HUDEP-2 (cell line): ENCODE measurements at regions not wholly inside any gene's neighbourhood (a gene's known extent, or its start where the extent isn't known, plus 50 kb on each side); places are given as distances from the start of the nearest gene placed in this dataset.

ENCODE experiments used
- DNase-seq, 76 experiments: peaks; one replicate each; lab custom pipeline; 2025; ENCODE audit not compliant: unreplicated experiment in 76 of 76; lab: John Stamatoyannopoulos, UW

GRCh38 chr16:74045513-74045912, 251.1 kb upstream of the PSMD7 start:
- no peak for DNase-seq

GRCh38 chr16:74035816-74036215, 260.8 kb upstream of the PSMD7 start:
- DNase-seq: peak in 6 of 76 experiments; percentile 1 to 21 (median 6)

DNA sequence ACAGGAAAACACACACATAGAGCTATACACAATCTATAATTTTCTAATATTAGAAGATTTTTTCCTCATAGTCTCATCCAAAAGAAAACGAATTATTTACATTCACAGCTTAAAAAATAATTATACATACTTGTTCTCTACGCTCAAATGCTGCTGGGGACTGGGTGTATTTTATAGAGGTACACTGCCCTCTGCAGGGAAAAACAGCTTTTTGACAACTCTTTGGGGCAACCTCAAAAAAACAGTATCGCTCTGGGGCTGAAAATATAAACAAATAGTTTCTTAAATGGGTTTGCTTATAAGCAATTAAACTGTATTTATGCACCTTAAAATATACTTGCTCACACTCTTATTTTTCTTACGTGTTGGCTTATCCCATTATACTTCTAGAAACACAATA, 261.8 kb upstream of the PSMD7 start:
- DNase-seq: no peak

DNA sequence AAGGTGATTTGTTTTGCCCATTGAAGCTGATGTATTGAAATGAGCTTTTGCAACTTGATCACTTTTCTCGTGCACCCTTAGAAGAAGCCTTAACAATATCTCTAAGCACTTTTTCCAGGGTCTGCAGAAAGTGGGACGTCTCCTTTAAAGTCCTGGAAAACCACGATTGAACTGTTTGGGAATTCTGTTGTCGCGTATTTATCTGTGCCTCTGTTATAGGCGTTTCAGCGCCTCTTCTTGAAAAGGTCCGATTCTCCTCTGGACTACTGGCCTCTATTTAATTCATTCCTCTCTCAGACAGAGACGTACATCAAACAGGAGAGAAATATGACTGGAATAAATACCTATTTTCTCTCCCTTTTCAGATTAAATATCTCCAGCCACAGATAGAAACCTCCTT, 262.4 kb upstream of the PSMD7 start:
- no peak for DNase-seq

- no peak for DNase-seq
Measured at GRCh38 chr16:74033441-74033995, 263.1 kb upstream of the PSMD7 start.

DNA sequence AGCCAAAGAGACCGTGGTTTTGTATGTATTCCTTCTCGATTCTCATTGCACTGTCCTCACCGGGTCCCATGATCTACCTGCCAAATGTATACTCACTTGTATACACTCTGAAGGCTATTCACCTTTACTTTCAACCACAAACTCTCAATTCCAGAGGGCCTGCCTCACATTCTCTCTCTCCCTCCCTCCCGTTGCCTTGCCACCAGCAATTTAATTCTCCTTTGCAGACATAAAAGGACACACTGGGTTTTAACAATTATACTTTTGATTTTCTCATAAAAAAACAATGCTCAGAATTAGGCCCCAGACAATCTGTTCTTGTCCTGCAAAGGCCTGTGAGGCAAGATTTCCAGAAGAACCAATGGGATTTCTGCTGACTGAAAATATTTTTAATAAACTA, 265.1 kb upstream of the PSMD7 start:
- DNase-seq: no peak

- DNase-seq: no peak
Measured at GRCh38 chr16:74030000-74030706, 266.5 kb upstream of the PSMD7 start.

DNA sequence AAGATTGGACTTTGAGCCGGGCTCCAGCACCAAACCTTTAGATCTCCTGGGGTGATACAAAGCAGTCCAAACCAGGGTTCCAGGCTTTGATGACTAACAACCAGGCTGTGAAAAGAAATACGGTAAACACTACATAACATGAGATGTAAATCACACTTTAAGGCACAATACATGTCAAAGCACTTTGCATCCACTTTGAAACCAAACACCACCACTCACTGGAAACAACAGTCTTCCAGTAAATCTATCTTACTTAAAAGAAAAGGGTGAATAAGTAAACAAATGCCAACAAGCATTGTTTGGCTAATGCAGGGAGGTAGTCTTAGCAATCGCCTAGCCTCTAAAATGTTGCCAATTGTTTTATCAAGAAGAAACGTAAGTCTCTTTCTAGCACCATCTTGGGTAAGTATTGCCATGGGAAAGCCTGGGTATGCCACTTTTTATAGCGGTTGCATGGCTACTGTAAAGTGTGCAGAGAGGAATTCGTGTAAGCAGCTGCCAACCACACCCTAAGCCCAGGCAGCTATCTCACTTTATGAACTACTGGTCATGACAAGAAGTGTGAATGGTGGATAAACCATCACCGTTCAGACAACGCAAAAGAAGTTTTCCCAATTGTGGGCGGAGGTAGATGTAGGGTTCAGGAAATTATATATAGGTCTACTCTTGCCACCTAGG, 267.4 kb upstream of the PSMD7 start:
- no peak for DNase-seq

DNA sequence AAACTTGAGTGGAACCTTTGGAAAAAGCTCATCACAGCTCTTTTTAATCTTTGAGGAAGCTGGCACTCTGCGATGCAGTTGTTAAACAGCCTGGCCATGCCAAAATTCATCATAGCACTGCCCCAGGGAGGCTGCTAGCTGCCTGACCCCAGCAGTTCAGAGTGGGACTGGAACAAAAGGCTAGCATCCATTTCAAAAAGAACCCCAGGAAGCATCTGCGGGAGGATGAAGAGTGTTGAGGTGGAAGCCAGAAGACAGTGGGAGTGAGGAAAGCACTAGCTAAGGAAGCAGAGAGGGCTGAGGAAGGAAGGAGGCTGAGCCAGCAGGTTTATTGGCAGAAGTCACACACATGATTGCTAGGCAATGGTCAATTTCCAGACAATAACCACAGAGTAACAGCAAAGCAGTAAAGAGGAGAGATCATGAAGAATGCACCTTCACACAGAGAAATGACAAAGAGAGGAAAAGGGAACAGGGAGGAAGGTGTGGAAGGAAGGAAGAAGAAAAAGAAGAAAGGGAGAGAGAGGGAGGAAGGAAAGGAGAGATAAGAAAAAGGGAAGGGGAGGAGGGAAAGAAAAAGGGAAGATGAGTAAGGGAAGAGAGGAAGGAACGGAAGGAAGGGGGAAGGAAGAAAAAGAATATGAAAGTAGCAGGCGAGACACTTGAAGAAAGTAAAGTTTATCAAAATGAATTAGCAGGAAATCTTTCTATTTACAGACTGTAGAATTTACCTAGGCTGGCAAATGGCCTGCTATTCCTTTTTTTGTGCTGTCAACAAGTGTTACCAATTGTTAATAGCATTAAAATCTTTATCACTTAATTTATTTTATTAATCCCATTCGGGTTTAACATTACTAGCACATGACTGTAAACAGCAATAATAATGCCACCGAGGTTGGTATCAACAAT, 270.0 kb upstream of the PSMD7 start:
- no peak for DNase-seq

- DNase-seq: no peak
Measured at GRCh38 chr16:74024953-74025352, 271.7 kb upstream of the PSMD7 start.

DNA sequence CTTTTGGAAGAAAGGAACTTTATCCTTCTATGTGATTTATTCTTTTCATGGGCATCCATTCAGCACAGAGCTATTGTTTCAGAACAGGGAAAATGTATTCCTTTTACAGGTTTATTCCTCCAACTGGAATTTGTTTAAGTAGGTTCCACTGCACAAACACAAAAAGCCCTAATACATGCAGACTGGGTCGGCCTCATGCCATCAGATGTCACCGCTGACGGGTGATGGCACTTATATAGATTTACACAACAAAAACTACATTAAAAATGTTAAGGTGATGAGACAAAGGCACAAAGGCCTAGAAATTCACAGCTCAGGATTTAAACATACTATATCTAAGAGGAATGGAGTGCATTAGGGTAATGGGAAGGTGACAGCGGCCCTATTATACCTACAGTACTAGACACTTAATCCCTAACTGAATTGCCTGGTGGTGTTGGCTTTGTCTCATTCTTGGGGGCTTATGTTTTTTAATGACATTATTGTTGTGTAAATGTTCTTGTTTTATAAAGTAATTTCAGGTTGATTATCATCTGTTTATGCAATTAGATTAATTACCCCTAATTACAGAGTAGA, 276.4 kb upstream of the PSMD7 start:
- DNase-seq: no peak

- no peak for DNase-seq
Measured at GRCh38 chr16:74019612-74020011, 277.0 kb upstream of the PSMD7 start.

GRCh38 chr16:74015953-74016352, 280.7 kb upstream of the PSMD7 start:
- no peak for DNase-seq

GRCh38 chr16:73998707-73999106, 297.9 kb upstream of the PSMD7 start:
- no peak for DNase-seq

DNA sequence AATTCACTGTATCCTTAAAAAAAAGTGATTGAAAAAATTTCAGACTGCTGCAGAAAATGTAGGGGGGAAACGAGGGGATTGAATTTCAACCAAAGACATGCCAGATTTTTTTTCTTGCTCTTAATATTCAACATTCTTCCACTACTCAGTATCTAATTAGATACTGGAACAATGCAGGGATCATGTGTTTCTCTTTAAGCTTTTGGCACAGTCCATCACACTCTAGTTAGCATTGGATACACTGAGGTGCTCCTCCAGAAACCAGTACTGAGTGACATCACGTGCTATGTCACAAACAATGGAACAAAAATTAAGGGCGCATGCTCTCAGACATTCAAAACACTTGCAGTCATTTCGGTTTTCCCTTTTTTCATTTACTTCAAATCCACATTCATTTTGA, 298.6 kb upstream of the PSMD7 start:
- no peak for DNase-seq

DNA sequence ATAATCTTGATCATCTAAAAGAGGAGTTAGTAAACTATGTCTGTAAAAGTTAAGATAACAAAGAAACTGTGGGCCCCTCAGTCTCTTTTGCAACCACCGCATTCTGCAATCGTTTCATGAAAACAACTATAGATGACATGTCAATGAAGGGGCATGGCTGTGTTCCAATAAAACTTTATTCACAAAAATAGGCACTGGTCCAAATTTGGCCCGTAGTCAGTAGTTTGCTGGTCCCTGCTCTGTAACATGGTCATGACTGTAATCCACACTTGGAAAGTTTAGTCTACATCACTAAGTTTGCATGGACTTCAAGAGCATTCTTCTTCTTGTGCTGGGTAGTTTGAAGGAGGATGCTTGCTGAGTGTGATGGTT, 299.3 kb upstream of the PSMD7 start:
- no peak for DNase-seq

DNA sequence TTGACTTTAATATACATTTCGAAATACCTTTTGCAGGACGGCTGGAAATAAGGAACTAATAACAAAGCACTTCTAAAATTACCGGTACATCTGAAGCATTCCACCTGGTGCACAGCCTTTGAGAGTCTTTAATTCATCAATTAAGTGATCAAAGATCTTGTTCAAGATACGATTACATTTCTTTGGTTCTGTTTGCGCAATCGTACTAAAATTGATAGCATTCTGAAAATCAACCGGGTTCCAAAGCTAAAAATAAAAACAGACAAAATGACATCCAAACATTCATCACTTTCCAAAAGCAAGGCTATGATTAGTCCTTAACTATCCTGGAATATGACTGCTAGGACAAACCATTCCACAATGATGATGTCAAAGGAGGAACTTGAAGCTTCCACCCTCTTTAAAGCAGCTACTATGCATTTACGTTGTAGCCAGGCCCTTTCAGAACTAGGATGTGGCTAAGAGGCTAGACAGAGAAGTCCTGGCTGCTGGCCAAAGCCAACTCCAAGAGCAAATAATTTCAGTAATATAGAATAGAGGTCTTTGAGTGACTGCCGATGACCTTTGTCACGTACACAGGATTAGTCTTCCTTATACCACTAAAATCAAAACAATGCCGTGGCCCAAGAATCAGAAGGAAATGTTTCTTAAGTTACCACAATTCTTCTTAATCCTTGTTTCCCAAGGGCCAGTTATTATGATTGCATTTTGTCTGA, 299.8 kb upstream of the PSMD7 start:
- DNase-seq: no peak

GRCh38 chr16:73993878-73994277, 302.7 kb upstream of the PSMD7 start:
- DNase-seq: no peak

- DNase-seq: no peak
Measured at GRCh38 chr16:73978407-73978784, 318.2 kb upstream of the PSMD7 start.

- DNase-seq: no peak
Measured at GRCh38 chr16:73976644-73977043, 320.0 kb upstream of the PSMD7 start.
